HepG2 (cell line): ENCODE measurements at regions not wholly inside any gene's neighbourhood (a gene's known extent, or its start where the extent isn't known, plus 50 kb on each side); places are given as distances from the start of the nearest gene placed in this dataset.

ENCODE experiments used
- ATAC-seq: fragments of 200-7000 bp; cut with Tn5 transposase; 3 replicates; pipeline ENCODE4 v1.9.1; 2020; ENCODE audit warnings: mild to moderate bottlenecking, moderate library complexity
- BruUV-seq: library from RNA; stranded (reverse); fragments of 400-500 nt; replicated peaks from 2 replicates; lab custom pipeline; 2021; lab: Mats Ljungman, UMichigan
- CTCF ChIA-PET: fragments of 300-600 bp; formaldehyde crosslinking; extraction: SDS; loops from one replicate; lab custom pipeline; 2021; ENCODE audit warnings: low total read pairs, inconsistent platforms, low intra/inter-chr PET ratio; lab: Yijun Ruan, JAX
- POLR2A ChIA-PET: fragments of 350-600 bp; sonication (Branson Sonifier 250); formaldehyde crosslinking; loops from one replicate; lab custom pipeline; 2020; ENCODE audit warnings: antibody characterized with exemption, inconsistent platforms; lab: Yijun Ruan, JAX
- DNase-seq: peaks from one replicate; pipeline ENCODE4 v3.0.0-alpha.2; 2015; ENCODE audit warnings: low spot score
- FAIRE-seq: peaks from 3 replicates; lab custom pipeline; 2011; peaks lifted over from hg19 to GRCh38; lab: Jason Lieb, UNC
- H2AFZ ChIP-seq: one replicate; pipeline ENCODE4 v1.6.1; 2011; ENCODE audit warnings: low read length, inconsistent platforms
- H3K27ac ChIP-seq: fragments of 300-600 bp; 3 replicates; pipeline ENCODE4 v1.8.0; 2011; ENCODE audit warnings: mixed run types, mild to moderate bottlenecking, mixed read lengths, low read length, inconsistent platforms; ENCODE audit not compliant: insufficient read depth; ENCODE audit errors: extremely low read length
- H3K27me3 ChIP-seq, 2 experiments: fragments of 200-600 bp in 1 of 2; 2 replicates in 1 of 2; 3 replicates in 1 of 2; pipeline versions ENCODE4 v1.6.0 to v1.8.0; 2011; ENCODE audit warnings: low read length in 2 of 2, mild to moderate bottlenecking in 2 of 2, moderate library complexity in 2 of 2, inconsistent platforms in 1 of 2; ENCODE audit not compliant: insufficient read depth in 2 of 2, control insufficient read depth in 1 of 2
- H3K36me3 ChIP-seq, 2 experiments: fragments of 200-600 bp in 1 of 2; replicated peaks in 1 of 2; 2 replicates in 1 of 2; 3 replicates in 1 of 2; pipeline versions ENCODE4 v1.5.1 to v1.8.0; 2011; ENCODE audit warnings: low read length in 2 of 2, inconsistent platforms in 1 of 2; ENCODE audit not compliant: insufficient read depth in 2 of 2, control insufficient read depth in 1 of 2
- H3K4me1 ChIP-seq: 2 replicates; pipeline ENCODE4 v1.5.1; 2012; ENCODE audit warnings: low read length, inconsistent platforms; ENCODE audit not compliant: insufficient read depth
- H3K4me2 ChIP-seq: 2 replicates; pipeline ENCODE4 v1.6.0; 2011; ENCODE audit warnings: low read depth, low read length, inconsistent platforms
- H3K4me3 ChIP-seq, 3 experiments: fragments of 200-600 bp in 1 of 3; sonication (generic), shearing (Covaris generic) in 1 of 3; replicated peaks in 1 of 3; 2 replicates each; pipeline ENCODE4 v1.5.1; 2011 to 2016; ENCODE audit warnings: low read length in 3 of 3, inconsistent platforms in 2 of 3, low read depth in 2 of 3, mild to moderate bottlenecking in 2 of 3, control low read depth in 1 of 3, mixed read lengths in 1 of 3; ENCODE audit not compliant: insufficient read depth in 1 of 3
- H3K79me2 ChIP-seq: one replicate; pipeline ENCODE4 v1.6.1; 2011; ENCODE audit warnings: low read length, inconsistent platforms; ENCODE audit not compliant: insufficient read depth
- H3K9ac ChIP-seq: 2 replicates; pipeline ENCODE4 v1.6.0; 2011; ENCODE audit warnings: mild to moderate bottlenecking, low read depth, low read length, inconsistent platforms; ENCODE audit not compliant: insufficient read depth
- H3K9me3 ChIP-seq: 2 replicates; pipeline ENCODE4 v1.5.1; 2012; ENCODE audit warnings: mild to moderate bottlenecking, low read length
- H4K20me1 ChIP-seq: 2 replicates; pipeline ENCODE4 v1.6.0; 2011; ENCODE audit warnings: inconsistent platforms, mild to moderate bottlenecking, low read length, moderate library complexity; ENCODE audit not compliant: insufficient read depth
- GATA4 ChIP-seq: sonication (generic); IDR thresholded peaks from 2 replicates; pipeline ENCODE4 v1.6.1; 2016; ENCODE audit warnings: antibody characterized with exemption, low read depth, borderline replicate concordance
- HDAC1 ChIP-seq: sonication (generic); formaldehyde crosslinking; IDR thresholded peaks from 2 replicates; pipeline ENCODE4 v1.5.1; 2020; ENCODE audit warnings: mild to moderate bottlenecking, missing genetic modification reagents
- MEIS2 ChIP-seq: sonication (generic); formaldehyde crosslinking; IDR thresholded peaks from 2 replicates; pipeline ENCODE4 v1.9.0; 2021; ENCODE audit warnings: mild to moderate bottlenecking, missing genetic modification reagents
- MTF2 ChIP-seq: sonication (generic); formaldehyde crosslinking; IDR thresholded peaks from 2 replicates; pipeline ENCODE4 v1.5.0; 2020; ENCODE audit warnings: missing genetic modification reagents, borderline replicate concordance
- TCF12 ChIP-seq, 2 experiments: fragments of 450-650 bp in 1 of 2; sonication (generic) in 1 of 2; formaldehyde crosslinking in 1 of 2; IDR thresholded peaks; 2 replicates each; pipeline versions ENCODE4 v1.6.1 to v1.8.0; 2017 to 2022; ENCODE audit warnings: antibody characterized with exemption in 1 of 2, mild to moderate bottlenecking in 1 of 2, missing genetic modification reagents in 1 of 2, moderate library complexity in 1 of 2
- WIZ ChIP-seq: sonication (generic); formaldehyde crosslinking; IDR thresholded peaks from 2 replicates; pipeline ENCODE4 v1.5.1; 2020; ENCODE audit warnings: mild to moderate bottlenecking, missing genetic modification reagents
- ZBTB7A ChIP-seq: sonication (generic); formaldehyde crosslinking; IDR thresholded peaks from 2 replicates; pipeline ENCODE4 v1.8.0; 2022; ENCODE audit warnings: mild to moderate bottlenecking, missing genetic modification reagents
- ZNF263 ChIP-seq: sonication (generic); formaldehyde crosslinking; IDR thresholded peaks from 2 replicates; pipeline ENCODE4 v1.4.0; 2020; ENCODE audit warnings: missing genetic modification reagents
- ZNF331 ChIP-seq: sonication (generic); formaldehyde crosslinking; IDR thresholded peaks from 2 replicates; pipeline ENCODE4 v1.4.0; 2020; ENCODE audit warnings: missing genetic modification reagents
- ZNF430 ChIP-seq: sonication (generic); formaldehyde crosslinking; IDR thresholded peaks from 2 replicates; pipeline ENCODE4 v1.9.0; 2021; ENCODE audit warnings: mild to moderate bottlenecking, missing genetic modification reagents
- ZNF510 ChIP-seq: sonication (generic); formaldehyde crosslinking; IDR thresholded peaks from 2 replicates; pipeline ENCODE4 v1.4.0; 2020; ENCODE audit warnings: low read depth, mild to moderate bottlenecking, missing genetic modification reagents
- WGBS: methylation state at CpG from one replicate; pipeline ENCODE4 v1.1.6; 2017; ENCODE audit warnings: low lambda C conversion rate; 5-methylcytosine and 5-hydroxymethylcytosine counted together
- in situ Hi-C: cut with HindIII; loops from 2 replicates; pipeline ENCODE4 v1.10.0; 2017; ENCODE audit warnings: low pct_unique_long_range_greater_than_20kb; ENCODE audit not compliant: extremely low pct_ligation_motif_present
- intact Hi-C: fragments of 100-400 bp; cut with micrococcal nuclease; formaldehyde crosslinking; loops from one replicate; pipeline ENCODE4 v1.10.0; 2022; ENCODE audit not compliant: unreplicated experiment
- TF ChIP-seq, protein P1 (sequence below): sonication (generic); formaldehyde crosslinking; IDR thresholded peaks from 2 replicates; pipeline ENCODE4 v1.8.0; 2022; ENCODE audit warnings: mild to moderate bottlenecking, missing genetic modification reagents; ENCODE audit not compliant: insufficient replicate concordance
- TF ChIP-seq, protein P2 (sequence below): sonication (generic); formaldehyde crosslinking; IDR thresholded peaks from 2 replicates; pipeline ENCODE4 v1.4.0; 2020; ENCODE audit warnings: mild to moderate bottlenecking, missing genetic modification reagents

DNA sequence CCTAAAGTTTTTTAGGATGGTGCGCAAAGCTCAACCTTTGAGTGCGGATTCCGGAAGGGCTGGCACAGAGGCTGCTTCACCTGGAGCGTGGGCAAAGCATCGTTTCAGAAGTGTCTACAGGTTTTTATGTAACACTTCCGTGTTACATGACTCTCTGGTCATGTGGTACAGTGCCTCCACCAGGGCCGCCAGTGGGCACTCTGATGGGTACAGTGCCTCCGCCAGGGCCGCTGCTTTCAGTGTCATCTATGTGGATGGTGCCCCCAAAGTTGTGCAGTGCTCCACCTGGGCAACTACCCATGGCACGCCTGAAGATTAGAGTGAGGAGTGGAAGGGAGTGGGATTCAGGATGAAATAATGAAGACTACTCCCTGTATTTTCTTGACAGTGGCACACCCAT is 101.4 kb upstream of the C1orf174 start:
- no peak for ATAC-seq
- Histone ChIP-seq H3K9ac (no peak overlapping the region), H3K36me3 (no peaks in the 10 kb centered on the region), H3K4me1 (no peaks in the 10 kb centered on the region), H3K79me2 (no peaks in the 10 kb centered on the region), H3K27ac (no peak overlapping the region), H2AFZ (no peak overlapping the region), H3K4me2 (no peak overlapping the region), H4K20me1 (no peaks in the 10 kb centered on the region), H3K4me3 (no peak overlapping the region), H3K9me3 (no peaks in the 10 kb centered on the region), H3K27me3 (peaks cover 8 to 62% of the 10 kb centered on the region in 2 experiments)
- WGBS, result 41% methylated on average over 7 of the region's 10 CpGs
- TF ChIP-seq ZBTB7A (no peak), HDAC1 (no peak), ZNF331 (CRISPR knock-in tag) (no peak), GATA4 (no peak)
- TF ChIP-seq, protein P1, sequence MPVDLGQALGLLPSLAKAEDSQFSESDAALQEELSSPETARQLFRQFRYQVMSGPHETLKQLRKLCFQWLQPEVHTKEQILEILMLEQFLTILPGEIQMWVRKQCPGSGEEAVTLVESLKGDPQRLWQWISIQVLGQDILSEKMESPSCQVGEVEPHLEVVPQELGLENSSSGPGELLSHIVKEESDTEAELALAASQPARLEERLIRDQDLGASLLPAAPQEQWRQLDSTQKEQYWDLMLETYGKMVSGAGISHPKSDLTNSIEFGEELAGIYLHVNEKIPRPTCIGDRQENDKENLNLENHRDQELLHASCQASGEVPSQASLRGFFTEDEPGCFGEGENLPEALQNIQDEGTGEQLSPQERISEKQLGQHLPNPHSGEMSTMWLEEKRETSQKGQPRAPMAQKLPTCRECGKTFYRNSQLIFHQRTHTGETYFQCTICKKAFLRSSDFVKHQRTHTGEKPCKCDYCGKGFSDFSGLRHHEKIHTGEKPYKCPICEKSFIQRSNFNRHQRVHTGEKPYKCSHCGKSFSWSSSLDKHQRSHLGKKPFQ (CRISPR knock-in tag), result no peak
- FAIRE-seq, result no peak
- in situ Hi-C loops (no loop called here), intact Hi-C loops (no loop called here)
- CTCF ChIA-PET, result no interaction called here
- BruUV-seq, result no TSS peak
- POLR2A ChIA-PET, result no interaction called here
- DNase-seq, result no peak

DNA sequence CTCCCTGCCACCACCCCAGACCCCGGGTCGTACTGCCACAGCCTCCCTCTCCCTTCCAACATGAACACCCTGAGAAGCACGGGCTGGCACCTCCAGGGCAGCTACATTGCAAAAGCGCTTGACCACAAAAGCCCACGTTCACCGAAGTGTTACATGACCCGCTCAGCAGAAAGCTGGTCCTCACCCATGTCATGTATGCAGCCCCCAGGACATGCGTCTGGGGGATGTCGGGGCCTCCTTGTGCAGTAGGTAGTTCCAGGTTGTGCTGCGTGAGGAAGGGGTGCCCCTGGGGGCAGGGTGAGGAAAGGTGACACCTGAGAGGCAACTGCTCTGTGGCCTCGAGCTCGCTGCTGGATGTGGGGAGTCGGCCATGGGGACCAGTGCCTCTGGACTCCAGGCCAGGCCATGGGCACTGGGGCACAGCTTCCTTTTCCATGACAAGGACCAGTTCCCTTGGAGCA is 102.0 kb upstream of the C1orf174 start:
- H2AFZ ChIP-seq, result no peak overlapping the region
- no peak overlapping the region for H3K4me3 ChIP-seq
- peaks cover 8 to 58% of the 10 kb centered on the region in 2 experiments; a peak in 4 of 5 replicates for H3K27me3 ChIP-seq
- CTCF ChIA-PET, result no interaction called here
- in situ Hi-C loops (no loop called here), intact Hi-C loops (no loop called here)
- no peaks in the 10 kb centered on the region for H3K4me1 ChIP-seq
- no peak overlapping the region for H3K9ac ChIP-seq
- ATAC-seq, result no peak
- no peaks in the 10 kb centered on the region for H4K20me1 ChIP-seq
- no peaks in the 10 kb centered on the region for H3K9me3 ChIP-seq
- 0% methylated on average over 7 of the region's 13 CpGs for WGBS
- H3K79me2 ChIP-seq, result no peaks in the 10 kb centered on the region
- FAIRE-seq, result no peak
- no peak overlapping the region for H3K27ac ChIP-seq
- BruUV-seq, result no TSS peak
- POLR2A ChIA-PET, result no interaction called here
- TF ChIP-seq WIZ, result no peak
- TF ChIP-seq ZNF263 (CRISPR knock-in tag), result no peak
- TF ChIP-seq ZNF430 (CRISPR knock-in tag), result no peak
- TF ChIP-seq MTF2, result no peak
- no peak for TF ChIP-seq ZNF510 (CRISPR knock-in tag)
- TF ChIP-seq, protein P2, sequence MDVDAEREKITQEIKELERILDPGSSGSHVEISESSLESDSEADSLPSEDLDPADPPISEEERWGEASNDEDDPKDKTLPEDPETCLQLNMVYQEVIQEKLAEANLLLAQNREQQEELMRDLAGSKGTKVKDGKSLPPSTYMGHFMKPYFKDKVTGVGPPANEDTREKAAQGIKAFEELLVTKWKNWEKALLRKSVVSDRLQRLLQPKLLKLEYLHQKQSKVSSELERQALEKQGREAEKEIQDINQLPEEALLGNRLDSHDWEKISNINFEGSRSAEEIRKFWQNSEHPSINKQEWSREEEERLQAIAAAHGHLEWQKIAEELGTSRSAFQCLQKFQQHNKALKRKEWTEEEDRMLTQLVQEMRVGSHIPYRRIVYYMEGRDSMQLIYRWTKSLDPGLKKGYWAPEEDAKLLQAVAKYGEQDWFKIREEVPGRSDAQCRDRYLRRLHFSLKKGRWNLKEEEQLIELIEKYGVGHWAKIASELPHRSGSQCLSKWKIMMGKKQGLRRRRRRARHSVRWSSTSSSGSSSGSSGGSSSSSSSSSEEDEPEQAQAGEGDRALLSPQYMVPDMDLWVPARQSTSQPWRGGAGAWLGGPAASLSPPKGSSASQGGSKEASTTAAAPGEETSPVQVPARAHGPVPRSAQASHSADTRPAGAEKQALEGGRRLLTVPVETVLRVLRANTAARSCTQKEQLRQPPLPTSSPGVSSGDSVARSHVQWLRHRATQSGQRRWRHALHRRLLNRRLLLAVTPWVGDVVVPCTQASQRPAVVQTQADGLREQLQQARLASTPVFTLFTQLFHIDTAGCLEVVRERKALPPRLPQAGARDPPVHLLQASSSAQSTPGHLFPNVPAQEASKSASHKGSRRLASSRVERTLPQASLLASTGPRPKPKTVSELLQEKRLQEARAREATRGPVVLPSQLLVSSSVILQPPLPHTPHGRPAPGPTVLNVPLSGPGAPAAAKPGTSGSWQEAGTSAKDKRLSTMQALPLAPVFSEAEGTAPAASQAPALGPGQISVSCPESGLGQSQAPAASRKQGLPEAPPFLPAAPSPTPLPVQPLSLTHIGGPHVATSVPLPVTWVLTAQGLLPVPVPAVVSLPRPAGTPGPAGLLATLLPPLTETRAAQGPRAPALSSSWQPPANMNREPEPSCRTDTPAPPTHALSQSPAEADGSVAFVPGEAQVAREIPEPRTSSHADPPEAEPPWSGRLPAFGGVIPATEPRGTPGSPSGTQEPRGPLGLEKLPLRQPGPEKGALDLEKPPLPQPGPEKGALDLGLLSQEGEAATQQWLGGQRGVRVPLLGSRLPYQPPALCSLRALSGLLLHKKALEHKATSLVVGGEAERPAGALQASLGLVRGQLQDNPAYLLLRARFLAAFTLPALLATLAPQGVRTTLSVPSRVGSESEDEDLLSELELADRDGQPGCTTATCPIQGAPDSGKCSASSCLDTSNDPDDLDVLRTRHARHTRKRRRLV (CRISPR knock-in tag), result no peak
- TF ChIP-seq TCF12 (IDR thresholded peaks at IDR 0.05), result no peak
- no peak for TF ChIP-seq TCF12 (CRISPR knock-in tag; IDR thresholded peaks at IDR 0.05)
- no peak for TF ChIP-seq MEIS2
- no peak for DNase-seq
- no peak overlapping the region for H3K4me2 ChIP-seq
- H3K36me3 ChIP-seq, result no peaks in the 10 kb centered on the region
